HepG2 (cell line): ENCODE measurements at regions not wholly inside any gene's neighbourhood (a gene's known extent, or its start where the extent isn't known, plus 50 kb on each side); places are given as distances from the start of the nearest gene placed in this dataset.

ENCODE experiments used
- CHCHD3 ChIP-seq: sonication (generic); formaldehyde crosslinking; IDR thresholded peaks from 2 replicates; pipeline ENCODE4 v1.8.0; 2022; ENCODE audit warnings: mild to moderate bottlenecking, missing genetic modification reagents, moderate library complexity
- DRAP1 ChIP-seq: IDR thresholded peaks from 2 replicates; pipeline ENCODE4 v1.6.1; 2016; ENCODE audit warnings: missing genetic modification reagents, missing compliant biosample characterization
- EZH2 ChIP-seq: conservative IDR thresholded peaks from 2 replicates; pipeline ENCODE4 v1.6.1; 2012; ENCODE audit warnings: mild to moderate bottlenecking, low read depth, low read length, moderate library complexity
- FOXK1 ChIP-seq: sonication (generic); formaldehyde crosslinking; IDR thresholded peaks from 2 replicates; pipeline ENCODE4 v1.4.0; 2020; ENCODE audit warnings: low read depth, missing genetic modification reagents, borderline replicate concordance
- GTF2F1 ChIP-seq: fragments of 150-350 bp; IDR thresholded peaks from 2 replicates; pipeline ENCODE4 v1.6.1; 2014; ENCODE audit warnings: low read length
- HNF4A ChIP-seq: sonication (generic); formaldehyde crosslinking; IDR thresholded peaks from 2 replicates; pipeline ENCODE4 v1.4.0; 2020; ENCODE audit warnings: missing genetic modification reagents
- HOXA3 ChIP-seq: sonication (generic); formaldehyde crosslinking; IDR thresholded peaks from 2 replicates; pipeline ENCODE4 v1.5.0; 2020; ENCODE audit warnings: missing genetic modification reagents
- MLXIP ChIP-seq: sonication (generic); formaldehyde crosslinking; IDR thresholded peaks from 2 replicates; pipeline ENCODE4 v1.9.0; 2021; ENCODE audit warnings: missing genetic modification reagents, borderline replicate concordance
- NFE2L2 ChIP-seq: fragments of 150-350 bp; IDR thresholded peaks from 2 replicates; pipeline ENCODE4 v1.6.1; 2014; ENCODE audit warnings: low read length
- PBX2 ChIP-seq: IDR thresholded peaks from 2 replicates; pipeline ENCODE4 v1.6.1; 2016; ENCODE audit warnings: control low read depth
- POLR2AphosphoS5 ChIP-seq: IDR thresholded peaks from 2 replicates; pipeline ENCODE4 v1.6.1; 2012; ENCODE audit warnings: low read depth, low read length
- REPIN1 ChIP-seq: sonication (generic); formaldehyde crosslinking; IDR thresholded peaks from 2 replicates; pipeline ENCODE4 v1.8.0; 2022; ENCODE audit warnings: missing genetic modification reagents, low read depth, mild to moderate bottlenecking, borderline replicate concordance
- SALL2 ChIP-seq: sonication (generic); formaldehyde crosslinking; IDR thresholded peaks from 2 replicates; pipeline ENCODE4 v1.8.1; 2023; ENCODE audit warnings: mild to moderate bottlenecking, missing genetic modification reagents, inconsistent platforms
- ZBED4 ChIP-seq: sonication (generic); formaldehyde crosslinking; IDR thresholded peaks from 2 replicates; pipeline ENCODE4 v1.4.0; 2020; ENCODE audit warnings: missing genetic modification reagents, borderline replicate concordance
- ZBTB21 ChIP-seq: sonication (generic); formaldehyde crosslinking; IDR thresholded peaks from 2 replicates; pipeline ENCODE4 v1.4.0; 2020; ENCODE audit warnings: missing genetic modification reagents
- ZFP62 ChIP-seq: sonication (generic); formaldehyde crosslinking; IDR thresholded peaks from 2 replicates; pipeline ENCODE4 v1.4.0; 2020; ENCODE audit warnings: missing genetic modification reagents
- ZFP91 ChIP-seq: sonication (generic); formaldehyde crosslinking; IDR thresholded peaks from 2 replicates; pipeline ENCODE4 v1.9.0; 2022; ENCODE audit warnings: missing genetic modification reagents, mild to moderate bottlenecking, borderline replicate concordance
- ZNF101 ChIP-seq: sonication (generic); formaldehyde crosslinking; IDR thresholded peaks from 2 replicates; pipeline ENCODE4 v1.4.0; 2020; ENCODE audit warnings: mild to moderate bottlenecking, low read depth, missing genetic modification reagents, borderline replicate concordance
- ZNF737 ChIP-seq: sonication (generic); formaldehyde crosslinking; IDR thresholded peaks from 2 replicates; pipeline ENCODE4 v1.5.0; 2020; ENCODE audit warnings: missing genetic modification reagents, mild to moderate bottlenecking, borderline replicate concordance

GRCh38 chr2:16067866-16068551 lies 127.7 kb downstream of the MYCN start (continued):
- TF ChIP-seq ZNF101 (CRISPR knock-in tag) (no peak), EZH2 (no peak), ZFP62 (CRISPR knock-in tag) (no peak), NFE2L2 (no peak), POLR2AphosphoS5 (no peak), REPIN1 (CRISPR knock-in tag) (no peak), CHCHD3 (CRISPR knock-in tag) (no peak), HNF4A (peak; percentile 85), FOXK1 (peak; percentile 95), GTF2F1 (no peak), ZBED4 (CRISPR knock-in tag) (peak; percentile 68), DRAP1 (CRISPR knock-in tag) (no peak), HOXA3 (peak; percentile 40; the same call in 1 of the 2 replicates), ZNF737 (no peak), ZFP91 (CRISPR knock-in tag) (0 out of 2 replicates have a peak, but pooled peaks have one; percentile 19), ZBTB21 (CRISPR knock-in tag) (no peak), SALL2 (no peak), PBX2 (no peak), MLXIP (CRISPR knock-in tag) (no peak)
